ENCODE measurements at regions not wholly inside any gene's neighbourhood (a gene's known extent, or its start where the extent isn't known, plus 50 kb on each side); places are given as distances from the start of the nearest gene placed in this dataset.
A peak's percentile ranks its signal among the peaks of the same experiment; 100 is the strongest.

GRCh38 chr18:51480407-51481261 is 283.2 kb upstream of the MEX3C start (continued):
- TF ChIP-seq PATZ1 (CRISPR knock-in tag; IDR thresholded peaks at IDR 0.05; ENCODE audit: borderline replicate concordance) (0 out of 2 replicates have a peak, but pooled peaks have one; percentile 49), ZBTB7A (IDR thresholded peaks at IDR 0.05; ENCODE audit: borderline replicate concordance, control insufficient read depth, low read depth, low read length) (no peak), MEIS2 (IDR thresholded peaks at IDR 0.05; ENCODE audit: partially characterized antibody) (no peak), ZNF592 (IDR thresholded peaks at IDR 0.05) (no peak), ZNF695 (CRISPR knock-in tag; IDR thresholded peaks at IDR 0.05) (no peak), ZNF224 (CRISPR knock-in tag; IDR thresholded peaks at IDR 0.05) (no peak), RAD21 (CRISPR knock-in tag; conservative IDR thresholded peaks at IDR 0.05 in 1 of 2, IDR thresholded peaks at IDR 0.05 in 1 of 2) (no peak), CEBPG (CRISPR knock-in tag; IDR thresholded peaks at IDR 0.05) (no peak), CEBPG (tag; conservative IDR thresholded peaks at IDR 0.05 in 1 of 2, IDR thresholded peaks at IDR 0.05 in 1 of 2) (peak in 1 of 2 experiments; percentile 78; a peak in 2 of 4 replicates), STAT5B (CRISPR knock-in tag; IDR thresholded peaks at IDR 0.05) (no peak), CREBBP (IDR thresholded peaks at IDR 0.05; ENCODE audit: low read depth, low read length) (no peak), ELF2 (CRISPR knock-in tag; IDR thresholded peaks at IDR 0.05) (no peak), TAF15 (IDR thresholded peaks at IDR 0.05; ENCODE audit: low read depth, low read length) (no peak)

All from K562 (cell line).